ENCODE measurements at regions not wholly inside any gene's neighbourhood (a gene's known extent, or its start where the extent isn't known, plus 50 kb on each side); places are given as distances from the start of the nearest gene placed in this dataset.

- H3K4me3 ChIP-seq (ENCODE audit: low read length) = no peak overlapping the region
- no peaks in the 10 kb centered on the region for H3K9me2 ChIP-seq (replicated peaks; ENCODE audit: insufficient read depth, low read length)
- no peak overlapping the region for H2AFZ ChIP-seq (ENCODE audit: low read length)
- no peak overlapping the region for H3K4me2 ChIP-seq (ENCODE audit: low read depth, low read length, poor library complexity, severe bottlenecking)
- H3K9me3 ChIP-seq (ENCODE audit: low read length) = no peaks in the 10 kb centered on the region
- peaks cover 25% of the 10 kb centered on the region for H3K4me1 ChIP-seq (ENCODE audit: low read length)
- no peaks in the 10 kb centered on the region for H3K79me2 ChIP-seq (ENCODE audit: low read length)
- no peak overlapping the region for H3K9ac ChIP-seq (ENCODE audit: low read length)
- H3K27ac ChIP-seq (ENCODE audit: low read length) = no peak overlapping the region
- H3K27me3 ChIP-seq (ENCODE audit: low read length) = no peaks in the 10 kb centered on the region
- no peaks in the 10 kb centered on the region for H4K20me1 ChIP-seq (ENCODE audit: insufficient read depth, low read depth, low read length)
- no peak for DNase-seq
- no peaks in the 10 kb centered on the region for H3K36me3 ChIP-seq (ENCODE audit: insufficient read depth, low read length)
Observed at GRCh38 chr12:67430708-67431335, 161.7 kb downstream of the CAND1 start.

- no peak overlapping the region for H2AFZ ChIP-seq (ENCODE audit: low read length)
- H3K9me2 ChIP-seq (replicated peaks; ENCODE audit: insufficient read depth, low read length) = no peaks in the 10 kb centered on the region
- no peak overlapping the region for H3K4me2 ChIP-seq (ENCODE audit: low read depth, low read length, poor library complexity, severe bottlenecking)
- H3K36me3 ChIP-seq (ENCODE audit: insufficient read depth, low read length) = no peaks in the 10 kb centered on the region
- H3K4me3 ChIP-seq (ENCODE audit: low read length) = no peak overlapping the region
- no peak overlapping the region for H3K9ac ChIP-seq (ENCODE audit: low read length)
- no peaks in the 10 kb centered on the region for H3K27me3 ChIP-seq (ENCODE audit: low read length)
- H3K79me2 ChIP-seq (ENCODE audit: low read length) = no peaks in the 10 kb centered on the region
- H3K4me1 ChIP-seq (ENCODE audit: low read length) = peaks cover 18% of the 10 kb centered on the region
- H4K20me1 ChIP-seq (ENCODE audit: insufficient read depth, low read depth, low read length) = no peaks in the 10 kb centered on the region
- no peaks in the 10 kb centered on the region for H3K9me3 ChIP-seq (ENCODE audit: low read length)
- no peak for DNase-seq
- no peak overlapping the region for H3K27ac ChIP-seq (ENCODE audit: low read length)
Observed at GRCh38 chr12:67431411-67432020, 162.4 kb downstream of the CAND1 start.

- Histone ChIP-seq H3K9me2 (replicated peaks; ENCODE audit: insufficient read depth, low read length) (no peaks in the 10 kb centered on the region), H3K9me3 (ENCODE audit: low read length) (no peaks in the 10 kb centered on the region), H3K36me3 (ENCODE audit: insufficient read depth, low read length) (no peaks in the 10 kb centered on the region), H3K9ac (ENCODE audit: low read length) (no peak overlapping the region), H3K4me2 (ENCODE audit: low read depth, low read length, poor library complexity, severe bottlenecking) (peak overlapping the region; percentile 8), H3K4me3 (ENCODE audit: low read length) (no peak overlapping the region), H4K20me1 (ENCODE audit: insufficient read depth, low read depth, low read length) (no peaks in the 10 kb centered on the region), H3K27me3 (ENCODE audit: low read length) (no peaks in the 10 kb centered on the region), H3K27ac (ENCODE audit: low read length) (no peak overlapping the region), H3K79me2 (ENCODE audit: low read length) (no peaks in the 10 kb centered on the region), H3K4me1 (ENCODE audit: low read length) (peaks cover 17% of the 10 kb centered on the region), H2AFZ (ENCODE audit: low read length) (no peak overlapping the region)
- peak; percentile 60 for DNase-seq
Observed at GRCh38 chr12:67433385-67434175, 164.4 kb downstream of the CAND1 start.

GRCh38 chr12:67434671-67435370 lies 165.7 kb downstream of the CAND1 start:
- peaks cover 17% of the 10 kb centered on the region for H3K4me1 ChIP-seq (ENCODE audit: low read length)
- no peak overlapping the region for H3K4me2 ChIP-seq (ENCODE audit: low read depth, low read length, poor library complexity, severe bottlenecking)
- H4K20me1 ChIP-seq (ENCODE audit: insufficient read depth, low read depth, low read length) = no peaks in the 10 kb centered on the region
- H3K9me3 ChIP-seq (ENCODE audit: low read length) = no peaks in the 10 kb centered on the region
- H3K9ac ChIP-seq (ENCODE audit: low read length) = no peak overlapping the region
- H2AFZ ChIP-seq (ENCODE audit: low read length) = no peak overlapping the region
- no peaks in the 10 kb centered on the region for H3K36me3 ChIP-seq (ENCODE audit: insufficient read depth, low read length)
- H3K27me3 ChIP-seq (ENCODE audit: low read length) = no peaks in the 10 kb centered on the region
- no peak overlapping the region for H3K4me3 ChIP-seq (ENCODE audit: low read length)
- no peaks in the 10 kb centered on the region for H3K79me2 ChIP-seq (ENCODE audit: low read length)
- DNase-seq = no peak
- no peak overlapping the region for H3K27ac ChIP-seq (ENCODE audit: low read length)
- no peaks in the 10 kb centered on the region for H3K9me2 ChIP-seq (replicated peaks; ENCODE audit: insufficient read depth, low read length)

- Histone ChIP-seq H3K4me3 (ENCODE audit: low read length) (no peak overlapping the region), H3K4me2 (ENCODE audit: low read depth, low read length, poor library complexity, severe bottlenecking) (no peak overlapping the region), H3K79me2 (ENCODE audit: low read length) (no peaks in the 10 kb centered on the region), H3K36me3 (ENCODE audit: insufficient read depth, low read length) (no peaks in the 10 kb centered on the region), H4K20me1 (ENCODE audit: insufficient read depth, low read depth, low read length) (no peaks in the 10 kb centered on the region), H3K9ac (ENCODE audit: low read length) (no peak overlapping the region), H3K27me3 (ENCODE audit: low read length) (no peaks in the 10 kb centered on the region), H2AFZ (ENCODE audit: low read length) (no peak overlapping the region), H3K27ac (ENCODE audit: low read length) (no peak overlapping the region), H3K9me2 (replicated peaks; ENCODE audit: insufficient read depth, low read length) (no peaks in the 10 kb centered on the region), H3K4me1 (ENCODE audit: low read length) (peaks cover 19% of the 10 kb centered on the region), H3K9me3 (ENCODE audit: low read length) (no peaks in the 10 kb centered on the region)
- DNase-seq = no peak
Observed at GRCh38 chr12:67436230-67436629, 167.1 kb downstream of the CAND1 start.

- peaks cover 26% of the 10 kb centered on the region for H3K4me1 ChIP-seq (ENCODE audit: low read length)
- H3K27ac ChIP-seq (ENCODE audit: low read length) = no peak overlapping the region
- H3K9me3 ChIP-seq (ENCODE audit: low read length) = no peaks in the 10 kb centered on the region
- no peak overlapping the region for H3K9ac ChIP-seq (ENCODE audit: low read length)
- H3K36me3 ChIP-seq (ENCODE audit: insufficient read depth, low read length) = no peaks in the 10 kb centered on the region
- DNase-seq = no peak
- H4K20me1 ChIP-seq (ENCODE audit: insufficient read depth, low read depth, low read length) = no peaks in the 10 kb centered on the region
- H3K4me3 ChIP-seq (ENCODE audit: low read length) = no peak overlapping the region
- no peaks in the 10 kb centered on the region for H3K79me2 ChIP-seq (ENCODE audit: low read length)
- H3K4me2 ChIP-seq (ENCODE audit: low read depth, low read length, poor library complexity, severe bottlenecking) = no peak overlapping the region
- H3K27me3 ChIP-seq (ENCODE audit: low read length) = no peaks in the 10 kb centered on the region
- no peak overlapping the region for H2AFZ ChIP-seq (ENCODE audit: low read length)
- H3K9me2 ChIP-seq (replicated peaks; ENCODE audit: insufficient read depth, low read length) = no peaks in the 10 kb centered on the region
Observed at GRCh38 chr12:67437011-67437410, 167.9 kb downstream of the CAND1 start.

GRCh38 chr12:67439611-67440010 lies 170.5 kb downstream of the CAND1 start:
- no peaks in the 10 kb centered on the region for H3K27me3 ChIP-seq (ENCODE audit: low read length)
- H3K9ac ChIP-seq (ENCODE audit: low read length) = no peak overlapping the region
- no peak overlapping the region for H3K4me2 ChIP-seq (ENCODE audit: low read depth, low read length, poor library complexity, severe bottlenecking)
- H3K9me3 ChIP-seq (ENCODE audit: low read length) = no peaks in the 10 kb centered on the region
- H3K9me2 ChIP-seq (replicated peaks; ENCODE audit: insufficient read depth, low read length) = no peaks in the 10 kb centered on the region
- no peaks in the 10 kb centered on the region for H3K79me2 ChIP-seq (ENCODE audit: low read length)
- no peaks in the 10 kb centered on the region for H4K20me1 ChIP-seq (ENCODE audit: insufficient read depth, low read depth, low read length)
- no peak overlapping the region for H3K4me3 ChIP-seq (ENCODE audit: low read length)
- H3K36me3 ChIP-seq (ENCODE audit: insufficient read depth, low read length) = no peaks in the 10 kb centered on the region
- H2AFZ ChIP-seq (ENCODE audit: low read length) = no peak overlapping the region
- no peak for DNase-seq
- H3K4me1 ChIP-seq (ENCODE audit: low read length) = peaks cover 16% of the 10 kb centered on the region
- no peak overlapping the region for H3K27ac ChIP-seq (ENCODE audit: low read length)
